ENCODE measurements at regions not wholly inside any gene's neighbourhood (a gene's known extent, or its start where the extent isn't known, plus 50 kb on each side); places are given as distances from the start of the nearest gene placed in this dataset.
"Not testable (repeated sequence)": the region's sequence is repeated elsewhere in the genome, so short reads cannot be mapped to it uniquely, and the experiment has no call there.

DNA sequence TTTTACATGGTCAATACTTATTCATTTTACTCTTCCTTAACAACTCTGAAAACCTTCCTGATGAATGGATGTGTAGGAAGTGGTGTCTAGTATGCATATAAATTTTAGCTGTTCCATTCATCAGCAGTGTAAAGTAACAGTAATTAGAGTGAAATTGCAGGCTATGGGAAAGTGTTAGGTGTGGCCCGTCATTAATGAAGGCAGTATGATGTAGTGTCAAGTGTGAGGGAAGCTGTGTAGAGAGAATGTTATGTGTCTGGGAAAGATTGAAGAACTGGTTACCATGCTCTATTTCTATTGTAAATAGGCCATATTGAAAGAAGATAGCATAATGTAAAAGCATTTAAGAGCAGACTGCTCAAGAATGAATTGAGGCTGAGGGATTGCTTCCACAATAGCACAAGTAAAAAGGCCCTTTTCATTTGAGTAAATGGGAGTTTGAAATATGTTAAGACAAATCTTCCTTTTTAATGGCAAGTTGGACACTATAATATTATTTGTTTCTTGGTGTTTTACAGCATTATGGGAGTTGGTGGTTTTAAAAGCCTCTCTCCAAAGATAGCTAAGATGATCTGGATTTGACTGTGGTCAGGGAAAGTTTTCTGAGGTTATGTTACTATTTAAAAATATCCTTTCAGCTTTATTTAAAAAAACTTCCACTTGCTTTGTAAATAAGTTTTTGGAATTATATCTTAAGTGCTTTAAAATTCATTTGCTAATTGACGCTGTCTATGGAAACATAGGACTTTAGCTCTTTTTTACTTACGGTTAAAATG, 401.0 kb upstream of the ZEB2 start:
- DNase-seq: no peak

GRCh38 chr2:144914622-144915318, 394.9 kb upstream of the ZEB2 start:
- DNase-seq: no peak

GRCh38 chr2:144914113-144914512, 394.2 kb upstream of the ZEB2 start:
- DNase-seq: no peak

GRCh38 chr2:144912206-144912605, 392.3 kb upstream of the ZEB2 start:
- no peak for DNase-seq

DNA sequence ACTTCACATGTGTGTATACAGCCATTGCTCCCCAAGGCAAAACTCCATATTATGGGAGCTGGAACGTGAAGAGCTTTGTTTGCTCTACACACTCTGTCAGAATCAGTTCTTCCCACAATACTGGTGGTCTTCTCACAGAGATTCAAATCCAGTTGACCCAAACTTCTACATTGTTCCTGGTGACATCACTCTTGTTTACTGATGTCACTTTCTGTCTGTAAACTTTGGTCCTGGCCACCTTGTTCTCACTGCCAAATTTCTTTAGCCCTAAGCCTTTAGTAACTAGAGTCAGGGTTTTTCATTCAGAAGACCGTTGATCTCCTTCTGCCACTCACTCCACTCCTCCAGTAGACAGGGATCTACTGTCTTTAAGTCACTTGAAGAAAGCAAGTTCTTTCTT, 386.0 kb upstream of the ZEB2 start:
- DNase-seq: no peak

DNA sequence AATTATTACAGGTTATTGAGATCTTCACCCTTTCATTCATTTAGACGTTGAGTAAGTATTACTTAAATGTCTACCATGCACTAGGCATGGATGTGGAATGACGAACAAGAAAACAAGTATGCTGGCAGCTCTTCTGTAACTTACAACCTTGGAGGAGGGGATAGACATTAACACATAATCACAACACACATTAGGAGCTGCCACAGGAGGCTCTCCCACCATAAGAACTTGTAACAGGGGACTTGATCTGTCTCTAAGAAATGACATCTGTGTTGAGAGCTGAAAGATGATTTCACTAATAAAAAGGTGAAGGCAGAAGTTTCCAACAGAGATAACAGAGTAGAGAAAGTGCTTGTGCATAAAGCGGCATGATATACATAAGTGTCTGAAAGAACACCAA, 384.7 kb upstream of the ZEB2 start:
- no peak for DNase-seq

GRCh38 chr2:144903045-144903444, 383.1 kb upstream of the ZEB2 start:
- DNase-seq: not testable (repeated sequence)

DNA sequence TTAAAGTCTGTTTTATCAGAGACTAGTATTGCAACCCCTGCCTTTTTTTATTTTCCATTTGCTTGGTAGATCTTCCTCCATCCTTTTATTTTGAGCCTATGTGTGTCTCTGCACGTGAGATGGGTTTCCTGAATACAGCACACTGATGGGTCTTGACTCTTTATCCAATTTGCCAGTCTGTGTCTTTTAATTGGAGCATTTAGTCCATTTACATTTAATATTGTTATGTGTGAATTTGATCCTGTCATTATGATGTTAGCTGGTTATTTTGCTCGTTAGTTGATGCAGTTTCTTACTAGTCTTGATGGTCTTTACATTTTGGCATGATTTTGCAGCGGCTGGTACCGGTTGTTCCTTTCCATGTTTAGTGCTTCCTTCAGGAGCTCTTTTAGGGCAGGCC, 381.5 kb upstream of the ZEB2 start:
- not testable (repeated sequence) for DNase-seq

GRCh38 chr2:144896341-144896740, 376.4 kb upstream of the ZEB2 start:
- no peak for DNase-seq

DNA sequence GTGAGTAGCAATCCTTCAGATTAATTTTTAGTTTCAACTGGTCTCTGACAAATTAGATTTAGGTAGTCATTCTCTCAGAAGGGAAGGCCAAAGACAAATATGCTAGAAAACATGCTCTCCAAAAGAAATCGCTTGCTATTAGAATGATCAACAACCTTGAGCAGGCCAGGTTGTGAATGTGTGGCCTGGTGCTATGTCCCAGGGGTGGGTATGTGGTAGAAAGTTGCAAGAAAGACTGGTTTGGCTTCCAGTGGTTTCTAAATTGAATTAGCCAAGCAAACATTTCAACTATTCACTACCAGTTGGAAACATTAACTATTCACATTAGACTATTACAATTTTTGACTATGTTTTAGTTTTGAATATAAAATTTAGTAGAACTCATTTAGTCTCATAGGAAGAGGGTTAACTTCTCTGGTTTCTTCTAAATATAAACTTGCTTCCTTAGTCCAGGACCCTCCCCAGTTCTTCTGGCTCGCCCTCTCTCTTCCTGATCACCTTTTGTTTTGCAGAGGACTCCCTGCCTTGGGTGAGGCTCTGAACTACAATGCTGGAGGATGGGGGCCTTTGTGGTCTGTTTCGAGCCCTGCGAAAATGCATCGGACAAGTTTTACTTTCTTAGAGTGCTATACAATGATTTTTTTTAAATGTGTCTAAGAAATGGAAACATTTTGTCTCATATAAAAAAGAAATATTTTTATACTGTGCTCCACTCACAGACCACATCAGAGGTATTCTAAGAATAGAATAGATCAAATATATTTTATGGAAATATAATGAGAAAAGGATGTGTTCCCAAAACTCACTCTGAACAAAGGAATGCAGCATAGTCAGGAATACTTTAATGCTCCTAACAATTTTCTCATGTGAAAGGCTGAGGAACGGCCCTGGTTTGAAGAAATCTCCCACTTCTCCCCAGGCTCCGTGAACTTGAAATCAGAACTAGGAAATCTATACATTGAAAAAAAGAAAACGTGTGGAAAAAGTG, 375.0 kb upstream of the ZEB2 start:
- no peak for DNase-seq

DNA sequence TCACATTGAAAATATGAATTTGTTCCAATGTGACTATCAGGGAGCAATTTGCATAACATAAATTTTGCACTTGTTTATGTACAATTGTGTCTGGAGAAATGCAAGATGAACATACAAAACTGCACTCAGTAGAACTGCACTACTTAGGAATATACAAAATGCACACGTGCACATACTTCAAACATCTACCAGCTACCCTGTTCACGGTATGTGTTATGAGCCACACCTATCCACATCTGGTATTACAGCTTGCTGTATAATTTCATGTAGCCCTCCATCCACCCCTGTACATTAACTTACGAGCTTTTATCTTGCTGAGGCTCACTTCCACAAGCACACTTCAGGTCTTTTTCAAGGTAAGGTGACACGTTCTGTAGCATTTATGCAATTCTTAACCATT, 373.5 kb upstream of the ZEB2 start:
- no peak for DNase-seq

DNA sequence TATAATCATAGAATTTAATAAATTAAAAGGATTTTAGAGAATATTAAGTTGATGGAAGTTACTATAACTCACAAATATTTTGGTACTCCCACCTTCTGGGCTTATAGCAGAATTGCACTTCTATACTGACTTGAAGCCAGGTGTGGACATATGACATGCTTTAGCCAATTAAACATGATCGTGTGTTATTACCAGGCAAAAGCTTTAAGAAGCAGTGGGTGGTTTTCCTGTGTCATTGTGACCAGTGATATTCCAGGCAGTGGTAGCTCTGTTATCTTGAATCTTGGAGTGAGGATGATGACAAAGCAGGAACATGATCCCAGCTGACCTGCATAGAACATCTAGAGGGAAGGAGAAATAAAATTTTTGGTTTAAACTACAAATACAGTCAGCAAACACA, 370.9 kb upstream of the ZEB2 start:
- DNase-seq: no peak

- no peak for DNase-seq
Measured at GRCh38 chr2:144889348-144889747, 369.4 kb upstream of the ZEB2 start.

DNA sequence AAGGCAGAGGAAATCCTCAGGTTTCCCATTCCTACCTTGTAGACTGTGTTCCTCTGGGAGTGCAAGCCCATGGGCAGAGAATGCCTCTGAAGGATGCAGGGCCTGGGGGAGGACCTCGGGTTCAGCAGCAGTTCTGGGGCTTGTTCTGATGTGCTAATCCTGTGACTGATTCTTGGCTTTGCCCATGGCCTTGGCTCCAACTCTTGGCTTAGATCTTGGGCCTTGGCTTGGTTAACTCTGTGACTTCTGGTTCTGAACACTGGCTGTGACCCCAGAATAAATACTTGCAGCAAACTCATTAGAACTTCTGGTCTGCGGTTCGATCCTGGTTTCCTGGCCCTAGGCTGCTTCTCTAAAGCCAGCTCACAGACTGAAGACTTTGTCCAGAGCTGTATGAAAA, 366.9 kb upstream of the ZEB2 start:
- DNase-seq: no peak

DNA sequence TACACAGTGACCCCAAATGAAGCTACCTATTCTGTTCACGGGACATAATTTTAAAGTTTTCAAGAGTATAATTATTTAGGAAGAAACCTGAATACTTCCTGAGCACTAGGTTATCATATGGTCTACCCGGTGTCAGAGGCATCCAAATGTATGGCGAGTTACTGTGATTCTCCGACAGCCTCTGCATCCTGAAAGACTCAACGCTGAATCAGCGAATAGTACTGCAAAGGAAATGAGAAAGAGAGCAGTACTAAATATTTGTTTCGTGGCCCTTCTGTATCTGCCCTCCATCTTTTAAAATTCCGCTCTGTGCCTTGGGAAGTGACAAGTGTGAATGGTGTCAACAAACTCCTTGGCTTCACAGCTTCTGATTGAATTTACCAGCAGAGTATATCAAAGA, 358.0 kb upstream of the ZEB2 start:
- no peak for DNase-seq

DNA sequence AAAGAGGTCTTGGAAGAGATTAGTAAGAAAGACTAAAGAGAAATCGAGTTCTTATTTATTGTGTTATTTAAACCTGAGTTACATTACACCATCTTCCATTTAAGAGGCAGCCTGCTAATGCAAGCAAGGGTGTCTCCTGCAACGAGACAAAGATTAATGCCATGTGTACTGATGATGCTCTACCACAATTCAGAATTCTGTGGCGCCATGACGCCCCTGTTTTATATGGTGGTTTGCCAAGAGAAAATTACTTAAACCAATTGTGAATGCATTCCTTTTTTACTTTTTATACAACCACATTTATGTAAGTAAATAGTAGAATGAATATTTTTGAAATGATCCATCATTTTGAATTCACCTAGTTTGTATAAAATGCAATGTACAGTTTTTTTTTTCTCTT, 356.1 kb upstream of the ZEB2 start:
- DNase-seq: no peak

- DNase-seq: no peak
Measured at GRCh38 chr2:144875290-144875969, 355.5 kb upstream of the ZEB2 start.

DNA sequence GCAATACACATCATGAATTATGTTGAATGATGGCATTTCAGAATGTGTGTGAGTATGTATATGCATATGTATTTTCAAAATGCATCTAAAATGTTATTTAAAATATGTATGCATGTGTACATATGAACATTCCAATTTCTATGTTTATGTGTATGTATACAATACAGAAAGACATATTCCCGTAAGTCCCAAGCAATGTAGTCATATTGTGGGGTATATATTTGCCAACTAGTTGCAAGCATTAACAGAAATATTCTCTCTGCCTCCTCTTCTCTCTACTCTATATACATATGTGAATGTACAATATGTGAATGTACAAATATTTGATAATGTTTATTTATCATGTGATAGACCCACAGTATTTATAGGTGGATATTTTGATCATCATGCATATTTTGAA, 345.8 kb upstream of the ZEB2 start:
- no peak for DNase-seq

- DNase-seq: no peak
Measured at GRCh38 chr2:144859716-144860115, 339.8 kb upstream of the ZEB2 start.

- no peak for DNase-seq
Measured at GRCh38 chr2:144858211-144858610, 338.3 kb upstream of the ZEB2 start.

- DNase-seq: no peak
Measured at GRCh38 chr2:144854596-144854995, 334.7 kb upstream of the ZEB2 start.

DNA sequence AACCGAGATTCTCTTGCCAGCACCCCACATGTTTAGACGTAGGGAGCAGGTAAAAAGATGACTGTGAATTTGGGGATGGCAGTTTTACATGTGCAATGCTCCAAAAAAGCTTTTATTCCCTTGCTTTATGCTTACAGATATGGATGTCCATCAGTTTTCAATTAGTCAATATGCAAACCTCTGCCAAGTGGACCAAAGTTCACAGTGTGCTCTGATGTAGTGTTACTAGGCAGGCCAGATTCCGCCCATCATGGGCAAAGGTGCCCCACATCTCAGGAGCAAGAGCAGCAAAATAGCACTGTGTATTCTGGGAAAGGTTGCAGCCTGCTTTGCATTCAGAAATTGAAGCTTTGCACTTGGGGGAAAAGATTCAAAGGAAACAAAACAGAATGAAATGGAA, 329.7 kb upstream of the ZEB2 start:
- no peak for DNase-seq

DNA sequence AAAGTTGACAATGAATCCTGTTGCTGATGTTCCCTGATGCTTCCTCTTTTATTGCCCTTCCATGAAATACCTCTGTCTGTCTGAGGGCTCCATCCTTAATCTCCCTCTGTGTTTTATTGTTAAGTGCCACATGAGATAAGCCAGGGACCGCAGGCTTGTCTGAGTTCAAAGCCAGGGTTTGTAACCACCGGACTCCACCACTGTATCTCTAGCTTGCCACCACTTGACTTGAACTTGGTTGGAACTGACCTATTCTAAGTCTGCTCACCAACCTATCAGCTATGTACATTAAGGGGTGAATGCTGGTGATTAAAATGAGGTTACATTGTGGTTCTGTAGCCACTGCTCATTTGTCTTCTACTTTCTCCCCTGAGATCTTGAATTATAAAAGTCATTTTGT, 328.5 kb upstream of the ZEB2 start:
- peak; percentile 63 for DNase-seq

Measured in islet precursor cell (in vitro differentiated cells).